Astrocyte of the cerebellum (primary cell): ENCODE measurements at regions not wholly inside any gene's neighbourhood (a gene's known extent, or its start where the extent isn't known, plus 50 kb on each side); places are given as distances from the start of the nearest gene placed in this dataset.

Experiments
- DNase-seq: peaks from one replicate; pipeline ENCODE4 v3.0.0-alpha.2; 2011; ENCODE audit warnings: low read depth
- H3K4me3 ChIP-seq: 2 replicates; pipeline ENCODE4 v1.5.1; 2011; ENCODE audit warnings: mild to moderate bottlenecking, low read depth, low read length, moderate library complexity
- CTCF ChIP-seq: IDR thresholded peaks from 2 replicates; pipeline ENCODE4 v1.5.1; 2012; ENCODE audit warnings: low read length, low read depth, moderate library complexity, mild to moderate bottlenecking; ENCODE audit errors: missing control alignments
- in situ Hi-C: cut with HindIII; loops from 2 replicates; pipeline ENCODE4 v1.10.0; 2017; ENCODE audit warnings: low sequenced_read_pairs

- no peak overlapping the region for H3K4me3 ChIP-seq
- in situ Hi-C loops: no loop called here
- DNase-seq: no peak
- TF ChIP-seq CTCF: no peak
Observed at GRCh38 chr11:80846979-80847378, 1406.1 kb upstream of the TENM4 start.

GRCh38 chr11:80846442-80846841 lies 1405.6 kb upstream of the TENM4 start:
- no peak overlapping the region for H3K4me3 ChIP-seq

GRCh38 chr11:80844110-80844819 lies 1403.4 kb upstream of the TENM4 start:
- H3K4me3 ChIP-seq: no peak overlapping the region
- TF ChIP-seq CTCF: no peak
- in situ Hi-C loops: no loop called here
- DNase-seq: no peak

More at GRCh38 chr11:80846442-80846841, 1405.6 kb upstream of the TENM4 start:
- DNase-seq: no peak
- no peak for TF ChIP-seq CTCF
- in situ Hi-C loops: no loop called here

- no peak for DNase-seq
- no peak overlapping the region for H3K4me3 ChIP-seq
- no peak for TF ChIP-seq CTCF
- in situ Hi-C loops: no loop called here
Observed at GRCh38 chr11:80843266-80843974, 1402.6 kb upstream of the TENM4 start.

GRCh38 chr11:80842246-80842645 lies 1401.4 kb upstream of the TENM4 start:
- no peak overlapping the region for H3K4me3 ChIP-seq
- no peak for TF ChIP-seq CTCF
- in situ Hi-C loops: no loop called here
- DNase-seq: no peak

- no peak for TF ChIP-seq CTCF
Observed at GRCh38 chr11:80841675-80842074, 1400.8 kb upstream of the TENM4 start.

More at GRCh38 chr11:80841675-80842074, 1400.8 kb upstream of the TENM4 start:
- in situ Hi-C loops: no loop called here
- DNase-seq: no peak
- H3K4me3 ChIP-seq: no peak overlapping the region
